ENCODE measurements at regions not wholly inside any gene's neighbourhood (a gene's known extent, or its start where the extent isn't known, plus 50 kb on each side); places are given as distances from the start of the nearest gene placed in this dataset.

DNA sequence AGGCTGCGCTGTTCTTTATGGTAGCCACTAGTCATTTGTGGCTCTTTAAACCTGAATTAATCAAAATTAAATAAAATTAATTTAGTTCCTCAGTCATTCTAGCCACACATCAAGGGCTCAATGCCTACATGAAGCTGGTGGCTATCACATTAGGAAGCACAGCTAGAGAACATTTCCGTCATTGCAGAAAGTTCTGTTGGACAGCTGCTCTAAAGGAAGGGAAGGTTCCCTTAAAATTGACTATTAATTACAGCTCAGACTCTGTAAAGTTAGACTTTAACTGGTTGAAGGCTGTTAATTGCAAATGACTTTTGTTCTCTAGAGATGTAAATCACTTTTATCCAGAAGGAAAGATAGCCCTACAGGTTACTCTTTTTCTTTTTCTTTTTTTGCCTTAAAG, 202.7 kb upstream of the ADAMTS9 start:
- no peak overlapping the region for H3K27ac ChIP-seq
- no peak for TF ChIP-seq ZFX (IDR thresholded peaks at IDR 0.05; ENCODE audit: borderline replicate concordance)
- TF ChIP-seq, protein P1, sequence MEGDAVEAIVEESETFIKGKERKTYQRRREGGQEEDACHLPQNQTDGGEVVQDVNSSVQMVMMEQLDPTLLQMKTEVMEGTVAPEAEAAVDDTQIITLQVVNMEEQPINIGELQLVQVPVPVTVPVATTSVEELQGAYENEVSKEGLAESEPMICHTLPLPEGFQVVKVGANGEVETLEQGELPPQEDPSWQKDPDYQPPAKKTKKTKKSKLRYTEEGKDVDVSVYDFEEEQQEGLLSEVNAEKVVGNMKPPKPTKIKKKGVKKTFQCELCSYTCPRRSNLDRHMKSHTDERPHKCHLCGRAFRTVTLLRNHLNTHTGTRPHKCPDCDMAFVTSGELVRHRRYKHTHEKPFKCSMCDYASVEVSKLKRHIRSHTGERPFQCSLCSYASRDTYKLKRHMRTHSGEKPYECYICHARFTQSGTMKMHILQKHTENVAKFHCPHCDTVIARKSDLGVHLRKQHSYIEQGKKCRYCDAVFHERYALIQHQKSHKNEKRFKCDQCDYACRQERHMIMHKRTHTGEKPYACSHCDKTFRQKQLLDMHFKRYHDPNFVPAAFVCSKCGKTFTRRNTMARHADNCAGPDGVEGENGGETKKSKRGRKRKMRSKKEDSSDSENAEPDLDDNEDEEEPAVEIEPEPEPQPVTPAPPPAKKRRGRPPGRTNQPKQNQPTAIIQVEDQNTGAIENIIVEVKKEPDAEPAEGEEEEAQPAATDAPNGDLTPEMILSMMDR (IDR thresholded peaks at IDR 0.05): no peak

DNA sequence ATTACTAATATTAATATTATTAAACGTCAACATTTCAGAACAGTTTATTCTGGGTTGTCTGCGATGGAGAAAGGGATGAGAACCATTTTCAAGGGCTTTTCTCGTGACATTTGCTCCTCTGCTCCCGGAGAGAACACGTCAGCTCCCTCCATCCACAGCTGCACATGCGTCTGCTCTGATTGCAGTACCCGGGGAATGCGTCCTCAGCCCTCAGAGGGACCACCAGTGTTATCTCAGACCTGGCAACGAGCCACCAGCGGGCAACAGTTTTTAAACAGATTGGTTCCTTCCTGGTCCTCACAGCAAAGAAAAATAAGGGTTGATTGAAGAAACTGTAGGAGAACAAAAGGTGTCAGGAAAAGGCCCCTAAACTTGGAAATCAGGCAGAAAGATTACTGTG, 202.2 kb upstream of the ADAMTS9 start:
- no peak overlapping the region for H3K27ac ChIP-seq
- no peak for TF ChIP-seq ZFX (IDR thresholded peaks at IDR 0.05; ENCODE audit: borderline replicate concordance)
- TF ChIP-seq, protein P1 (IDR thresholded peaks at IDR 0.05): no peak

DNA sequence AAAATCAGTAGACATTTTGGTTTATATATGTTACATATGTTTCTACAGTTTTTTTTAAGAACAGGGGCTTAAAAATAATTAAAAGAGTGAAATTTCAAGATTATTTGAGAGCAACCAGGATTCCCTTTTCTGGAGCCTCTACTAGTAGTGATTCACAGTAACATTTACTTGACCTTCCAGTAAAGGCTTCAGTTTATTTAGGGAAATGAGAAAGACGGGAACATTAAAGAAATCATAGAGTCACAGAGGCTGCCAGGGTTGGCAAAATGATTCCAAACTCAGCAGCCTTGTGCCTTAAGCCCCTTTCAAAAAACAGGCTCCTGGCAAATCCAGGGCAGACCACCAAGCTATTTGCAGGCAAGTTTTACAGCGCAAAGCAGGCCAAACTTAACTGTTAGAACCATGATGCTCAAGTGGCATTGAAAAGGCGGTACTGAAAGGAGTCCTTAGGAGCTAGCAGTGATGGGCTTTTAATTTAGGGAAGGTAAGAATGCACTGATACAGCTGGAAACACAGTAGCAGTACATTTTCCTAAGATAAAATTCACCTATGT, 201.1 kb upstream of the ADAMTS9 start:
- TF ChIP-seq ZFX (IDR thresholded peaks at IDR 0.05; ENCODE audit: borderline replicate concordance): no peak
- TF ChIP-seq, protein P1 (IDR thresholded peaks at IDR 0.05): no peak

DNA sequence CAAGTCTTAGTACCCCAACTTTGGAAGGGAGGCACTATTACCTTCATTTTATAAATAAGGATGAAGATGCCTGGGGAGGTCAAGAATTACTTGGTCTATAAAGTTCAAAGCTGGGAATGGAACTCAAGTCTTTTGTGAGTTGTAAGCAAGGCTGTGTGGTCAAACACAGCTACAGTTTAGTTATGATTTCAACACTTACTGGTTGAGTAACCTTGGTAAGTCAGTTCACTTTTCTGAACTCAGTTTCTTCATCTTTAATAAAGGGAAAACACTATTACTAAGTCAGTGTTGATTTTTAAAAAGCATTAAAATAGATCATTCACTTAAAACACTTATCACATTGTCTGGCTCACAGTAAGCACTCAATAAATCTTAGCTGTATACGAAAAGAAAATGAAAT, 200.4 kb upstream of the ADAMTS9 start:
- no peak for TF ChIP-seq ZFX (IDR thresholded peaks at IDR 0.05; ENCODE audit: borderline replicate concordance)
- no peak overlapping the region for H3K27ac ChIP-seq

More for the DNA sequence above, 201.1 kb upstream of the ADAMTS9 start:
- H3K27ac ChIP-seq: no peak overlapping the region

DNA sequence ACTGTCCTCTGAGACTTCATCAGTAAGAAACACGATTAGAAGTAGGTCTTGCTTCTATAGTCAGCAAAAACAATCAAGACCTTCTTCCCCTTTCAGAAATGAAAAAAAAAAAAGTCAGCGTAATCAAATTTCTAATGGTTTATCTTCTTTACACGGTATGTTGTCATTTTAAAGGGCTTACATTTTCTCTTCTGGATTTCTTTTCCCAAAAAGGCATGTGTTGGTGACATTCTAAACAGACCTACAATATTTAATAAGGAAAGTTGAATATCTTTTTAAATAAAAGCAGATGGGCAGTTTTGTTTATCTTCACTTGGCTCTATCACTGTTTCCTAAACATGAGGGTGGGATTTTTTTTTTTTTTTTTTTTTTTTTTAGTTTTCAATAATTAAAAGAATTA, 197.3 kb upstream of the ADAMTS9 start:
- TF ChIP-seq, protein P1 (IDR thresholded peaks at IDR 0.05): no peak
- no peak for TF ChIP-seq ZFX (IDR thresholded peaks at IDR 0.05; ENCODE audit: borderline replicate concordance)
- no peak overlapping the region for H3K27ac ChIP-seq

DNA sequence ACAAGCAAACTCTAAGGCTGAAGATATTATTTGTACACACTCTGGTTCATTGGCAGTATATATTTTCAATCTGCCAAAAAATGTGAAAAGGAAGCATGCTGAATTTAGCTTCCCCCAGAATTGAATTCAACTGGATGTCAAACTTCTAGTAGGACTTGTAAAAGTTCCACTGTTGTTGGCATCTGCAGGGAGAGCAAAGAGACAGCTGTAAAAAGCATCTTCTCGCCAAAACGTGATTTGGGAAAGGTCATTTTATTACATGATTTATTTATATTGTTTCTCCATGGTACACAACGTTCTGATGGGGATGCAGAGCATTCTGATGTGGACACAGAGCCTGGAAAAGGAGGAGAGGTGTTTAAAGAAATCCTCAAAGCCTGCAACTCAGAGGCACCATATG, 196.7 kb upstream of the ADAMTS9 start:
- TF ChIP-seq, protein P1 (IDR thresholded peaks at IDR 0.05): no peak
- TF ChIP-seq ZFX (IDR thresholded peaks at IDR 0.05; ENCODE audit: borderline replicate concordance): no peak
- no peak overlapping the region for H3K27ac ChIP-seq

DNA sequence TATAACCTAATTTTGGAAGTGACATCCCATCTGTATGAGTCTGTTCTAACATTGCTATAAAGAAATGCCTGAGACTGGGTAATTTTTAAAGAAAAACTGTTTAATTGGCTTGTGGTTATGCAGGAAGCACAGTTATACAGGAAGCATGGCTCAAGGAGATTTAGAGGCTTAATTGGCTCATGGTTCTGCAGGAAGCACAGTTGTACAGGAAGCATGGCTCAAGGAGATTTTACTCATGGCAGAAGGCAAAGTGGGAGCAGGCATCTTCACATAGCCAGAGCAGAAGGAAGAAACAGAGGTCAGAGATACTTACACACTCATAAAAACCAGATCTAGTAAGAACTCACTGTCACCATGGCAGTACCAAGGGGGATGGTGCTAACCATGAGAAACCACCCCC, 193.1 kb upstream of the ADAMTS9 start:
- H3K27ac ChIP-seq: no peak overlapping the region
- TF ChIP-seq, protein P1 (IDR thresholded peaks at IDR 0.05): no peak
- no peak for TF ChIP-seq ZFX (IDR thresholded peaks at IDR 0.05; ENCODE audit: borderline replicate concordance)

DNA sequence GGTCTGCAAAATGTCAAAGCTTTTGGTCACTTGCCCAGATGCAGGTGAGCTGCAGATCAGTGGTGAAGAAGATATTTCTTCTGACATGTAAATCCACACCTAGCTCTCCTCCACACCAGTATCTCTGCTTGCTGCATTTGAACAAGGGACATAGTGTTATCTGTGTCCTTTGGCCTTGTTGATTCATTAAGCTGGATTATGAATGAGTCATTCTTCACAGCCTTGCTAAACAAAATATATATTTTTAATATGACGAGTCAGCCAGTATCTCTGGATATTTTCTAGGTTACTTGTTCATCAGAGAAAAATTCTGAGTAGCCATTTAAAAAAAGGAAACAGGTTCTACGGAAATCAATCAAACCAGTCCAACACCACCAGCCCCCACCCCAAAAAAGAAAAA, 190.6 kb upstream of the ADAMTS9 start:
- TF ChIP-seq ZFX (IDR thresholded peaks at IDR 0.05; ENCODE audit: borderline replicate concordance): no peak
- H3K27ac ChIP-seq: no peak overlapping the region
